ENCODE measurements at regions not wholly inside any gene's neighbourhood (a gene's known extent, or its start where the extent isn't known, plus 50 kb on each side); places are given as distances from the start of the nearest gene placed in this dataset.

GRCh38 chr1:95388031-95388430 lies 154.0 kb downstream of the RWDD3 start:
- POLR2A ChIA-PET = no interaction called here
- no peaks in the 10 kb centered on the region for H3K9me2 ChIP-seq (ENCODE audit: insufficient read depth, low read length)
- no peak for DNase-seq (ENCODE audit: low spot score)
- no peaks in the 10 kb centered on the region for H3K36me3 ChIP-seq (ENCODE audit: insufficient read depth, low read length)
- no peak overlapping the region for H3K4me2 ChIP-seq (ENCODE audit: low read length)
- H3K9me3 ChIP-seq (ENCODE audit: low read length) = no peaks in the 10 kb centered on the region
- no peak overlapping the region for H2AFZ ChIP-seq (ENCODE audit: low read length)
- BruUV-seq (replicated peaks) = no TSS peak
- no peak overlapping the region for H3K4me3 ChIP-seq (ENCODE audit: low read depth, low read length, poor library complexity, severe bottlenecking)
- intact Hi-C loops (cut with micrococcal nuclease; ENCODE audit: unreplicated experiment) = no loop called here
- TF ChIP-seq EZH2phosphoT487 (IDR thresholded peaks at IDR 0.05; ENCODE audit: borderline replicate concordance, low read depth, low read length) = no peak
- no peak for TF ChIP-seq CTCF (conservative IDR thresholded peaks at IDR 0.05; ENCODE audit: low read length)
- H3K4me1 ChIP-seq (ENCODE audit: insufficient read depth, low read length, poor library complexity, severe bottlenecking) = no peaks in the 10 kb centered on the region
- H4K20me1 ChIP-seq (ENCODE audit: insufficient read depth, low read length) = no peaks in the 10 kb centered on the region
- CTCF ChIA-PET (ENCODE audit: unreplicated experiment) = no interaction called here
- H3K27ac ChIP-seq (ENCODE audit: low read depth, low read length, poor library complexity, severe bottlenecking) = no peak overlapping the region
- no peaks in the 10 kb centered on the region for H3K79me2 ChIP-seq (ENCODE audit: insufficient read depth, low read depth, low read length)

- Histone ChIP-seq H3K36me3 (ENCODE audit: insufficient read depth, low read length) (no peaks in the 10 kb centered on the region), H3K9me2 (ENCODE audit: insufficient read depth, low read length) (no peaks in the 10 kb centered on the region), H3K27ac (ENCODE audit: low read depth, low read length, poor library complexity, severe bottlenecking) (no peak overlapping the region), H2AFZ (ENCODE audit: low read length) (no peak overlapping the region), H4K20me1 (ENCODE audit: insufficient read depth, low read length) (no peaks in the 10 kb centered on the region), H3K79me2 (ENCODE audit: insufficient read depth, low read depth, low read length) (no peaks in the 10 kb centered on the region), H3K4me3 (ENCODE audit: low read depth, low read length, poor library complexity, severe bottlenecking) (no peak overlapping the region), H3K9me3 (ENCODE audit: low read length) (no peaks in the 10 kb centered on the region), H3K4me1 (ENCODE audit: insufficient read depth, low read length, poor library complexity, severe bottlenecking) (no peaks in the 10 kb centered on the region), H3K4me2 (ENCODE audit: low read length) (no peak overlapping the region)
- BruUV-seq (replicated peaks) = no TSS peak
- TF ChIP-seq CTCF (conservative IDR thresholded peaks at IDR 0.05; ENCODE audit: low read length) = no peak
- TF ChIP-seq EZH2phosphoT487 (IDR thresholded peaks at IDR 0.05; ENCODE audit: borderline replicate concordance, low read depth, low read length) = no peak
- intact Hi-C loops (cut with micrococcal nuclease; ENCODE audit: unreplicated experiment) = no loop called here
- POLR2A ChIA-PET = interaction anchor here (0.5 to 0.6 kb wide), 4 partner anchors 68 to 338 kb away, joined by 3 to 4 read pairs (median 3); no protein-coding TSS in a partner anchor
- CTCF ChIA-PET (ENCODE audit: unreplicated experiment) = no interaction called here
- no peak for DNase-seq (ENCODE audit: low spot score)
These were observed 159.4 kb downstream of the RWDD3 start for GRCh38 chr1:95393434-95393833.

GRCh38 chr1:95396557-95396956 lies 162.5 kb downstream of the RWDD3 start:
- Histone ChIP-seq H3K36me3 (ENCODE audit: insufficient read depth, low read length) (no peaks in the 10 kb centered on the region), H3K4me1 (ENCODE audit: insufficient read depth, low read length, poor library complexity, severe bottlenecking) (no peaks in the 10 kb centered on the region), H2AFZ (ENCODE audit: low read length) (no peak overlapping the region), H4K20me1 (ENCODE audit: insufficient read depth, low read length) (no peaks in the 10 kb centered on the region), H3K79me2 (ENCODE audit: insufficient read depth, low read depth, low read length) (no peaks in the 10 kb centered on the region), H3K27ac (ENCODE audit: low read depth, low read length, poor library complexity, severe bottlenecking) (no peak overlapping the region), H3K4me2 (ENCODE audit: low read length) (no peak overlapping the region), H3K9me2 (ENCODE audit: insufficient read depth, low read length) (no peaks in the 10 kb centered on the region), H3K9me3 (ENCODE audit: low read length) (no peaks in the 10 kb centered on the region), H3K4me3 (ENCODE audit: low read depth, low read length, poor library complexity, severe bottlenecking) (no peak overlapping the region)
- ChIA-PET POLR2A (no interaction called here), CTCF (ENCODE audit: unreplicated experiment) (no interaction called here)
- no peak for TF ChIP-seq EZH2phosphoT487 (IDR thresholded peaks at IDR 0.05; ENCODE audit: borderline replicate concordance, low read depth, low read length)
- TF ChIP-seq CTCF (conservative IDR thresholded peaks at IDR 0.05; ENCODE audit: low read length) = no peak
- no peak for DNase-seq (ENCODE audit: low spot score)
- intact Hi-C loops (cut with micrococcal nuclease; ENCODE audit: unreplicated experiment) = no loop called here
- BruUV-seq (replicated peaks) = no TSS peak

Data from OCI-LY7 (cell line).